GM21737 (cell line): ENCODE measurements at regions not wholly inside any gene's neighbourhood (a gene's known extent, or its start where the extent isn't known, plus 50 kb on each side); places are given as distances from the start of the nearest gene placed in this dataset.
"Not testable (repeated sequence)": the region's sequence is repeated elsewhere in the genome, so short reads cannot be mapped to it uniquely, and the experiment has no call there.

ENCODE experiments used
- ATAC-seq: cut with Tn5 transposase; IDR thresholded peaks from one replicate; pipeline ENCODE4 v1.9.1; 2021; ENCODE audit warnings: mild to moderate bottlenecking, moderate library complexity; ENCODE audit not compliant: unreplicated experiment

DNA sequence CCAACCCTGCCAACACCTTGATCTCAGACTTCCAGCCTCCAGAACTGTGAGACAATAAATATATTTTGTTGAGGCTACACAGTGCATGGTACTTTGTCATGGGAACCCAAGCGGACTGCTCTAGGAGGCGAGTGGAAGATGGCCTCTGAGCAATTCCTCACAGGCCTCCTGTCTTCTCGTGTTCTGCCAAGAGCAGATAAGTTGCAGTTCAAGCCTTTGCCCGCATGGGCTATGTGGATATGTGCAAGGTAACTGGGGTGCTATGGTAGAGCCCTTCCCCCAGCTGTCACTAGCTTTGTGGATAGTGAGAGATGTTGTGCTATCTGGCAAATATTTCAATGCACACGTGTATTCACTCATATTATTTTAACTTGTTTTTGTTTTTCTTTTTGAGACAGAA, 156.0 kb upstream of the BCOR start:
- ATAC-seq: no peak

DNA sequence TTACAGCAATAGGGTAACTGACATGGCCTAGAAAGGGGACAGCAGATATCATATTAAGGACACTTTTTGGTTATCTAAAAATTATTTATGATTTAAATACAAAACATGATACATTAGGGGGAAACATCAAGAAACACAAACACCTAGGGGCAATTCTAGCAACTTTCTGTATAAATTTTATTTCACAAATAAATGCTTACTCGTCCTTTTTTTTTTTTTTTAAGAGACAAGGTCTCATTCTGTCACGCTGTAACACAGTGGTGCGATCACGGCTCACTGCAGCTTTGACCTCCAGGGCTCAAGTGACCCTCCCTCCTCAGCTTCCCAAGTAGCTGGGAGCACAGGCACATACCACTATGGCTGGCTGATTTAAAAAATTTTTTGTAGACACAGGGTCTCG, 151.8 kb upstream of the BCOR start:
- ATAC-seq: no peak

DNA sequence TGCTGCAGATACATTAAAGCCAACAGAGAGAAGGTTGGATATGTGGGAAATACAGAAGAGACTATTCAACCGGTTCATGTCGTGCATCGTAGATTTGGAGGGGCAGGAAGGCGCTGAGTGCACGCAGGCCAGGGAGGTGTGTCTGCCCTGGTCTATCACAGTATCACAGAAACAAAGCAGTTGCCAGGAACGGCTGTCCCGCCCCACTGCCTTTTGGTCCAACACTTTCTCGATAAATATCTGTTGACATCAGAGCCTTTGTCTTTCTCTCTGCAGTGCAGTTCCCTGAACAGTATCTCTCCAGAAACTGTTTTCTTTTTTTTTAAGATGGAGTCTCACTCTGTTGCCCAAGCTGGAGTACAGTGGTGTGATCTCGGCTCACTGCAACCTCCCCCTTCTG, 151.1 kb upstream of the BCOR start:
- ATAC-seq: no peak

DNA sequence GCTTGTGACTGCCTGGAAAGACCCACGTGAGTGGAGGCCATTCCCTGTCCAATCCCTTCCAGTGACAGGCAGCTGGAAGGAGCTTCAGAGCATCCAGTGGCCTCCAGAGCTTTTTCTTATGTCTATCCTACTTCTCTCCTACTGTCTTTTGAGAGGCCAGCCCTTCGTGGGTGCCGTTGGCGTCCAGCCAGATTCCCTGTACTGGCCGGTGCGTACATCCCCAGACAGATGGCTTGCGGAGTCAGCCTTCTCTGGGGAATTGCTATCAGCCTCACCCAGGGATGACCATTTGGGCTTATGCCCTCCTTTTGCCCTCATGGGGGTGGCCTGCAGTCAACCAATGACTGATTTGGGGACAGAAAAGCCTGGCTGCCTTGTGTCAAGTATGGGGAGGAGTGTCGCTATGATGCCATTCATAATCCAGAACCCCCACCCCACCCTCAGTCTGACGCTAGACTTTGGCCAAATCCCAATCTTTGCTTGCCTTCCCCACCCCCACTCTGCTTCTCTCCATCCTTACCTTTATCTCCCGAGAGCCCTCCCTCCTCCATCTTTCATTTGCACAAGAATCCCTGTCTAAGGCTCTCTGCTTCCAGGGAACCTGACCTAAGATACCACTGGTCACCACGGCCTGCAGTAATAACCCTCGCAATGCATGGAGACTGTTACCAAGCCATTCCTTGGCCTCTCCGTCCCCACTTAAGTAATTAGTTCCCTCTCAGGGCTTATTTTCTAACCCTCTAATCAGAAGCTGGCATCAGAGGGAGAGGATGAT, 150.3 kb upstream of the BCOR start:
- ATAC-seq: no peak

DNA sequence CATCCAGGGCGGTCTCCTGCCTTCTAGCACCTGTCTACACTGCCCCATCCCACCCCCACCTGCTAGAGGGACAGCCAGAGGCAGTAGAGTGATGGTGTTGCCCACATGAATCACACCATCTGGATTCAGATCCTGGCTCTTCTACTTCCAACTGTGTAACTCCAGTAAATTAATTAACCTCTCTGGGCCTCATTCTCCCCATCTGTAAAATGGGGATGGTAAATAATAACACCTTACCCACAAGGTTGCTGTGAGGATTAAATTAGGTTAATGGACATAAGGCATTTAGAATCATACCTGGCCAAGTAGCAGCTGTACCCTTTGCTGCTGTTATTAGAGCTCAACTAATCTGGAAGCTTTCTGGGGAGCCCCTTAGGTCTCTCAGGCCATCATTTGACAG, 149.6 kb upstream of the BCOR start:
- ATAC-seq: no peak

DNA sequence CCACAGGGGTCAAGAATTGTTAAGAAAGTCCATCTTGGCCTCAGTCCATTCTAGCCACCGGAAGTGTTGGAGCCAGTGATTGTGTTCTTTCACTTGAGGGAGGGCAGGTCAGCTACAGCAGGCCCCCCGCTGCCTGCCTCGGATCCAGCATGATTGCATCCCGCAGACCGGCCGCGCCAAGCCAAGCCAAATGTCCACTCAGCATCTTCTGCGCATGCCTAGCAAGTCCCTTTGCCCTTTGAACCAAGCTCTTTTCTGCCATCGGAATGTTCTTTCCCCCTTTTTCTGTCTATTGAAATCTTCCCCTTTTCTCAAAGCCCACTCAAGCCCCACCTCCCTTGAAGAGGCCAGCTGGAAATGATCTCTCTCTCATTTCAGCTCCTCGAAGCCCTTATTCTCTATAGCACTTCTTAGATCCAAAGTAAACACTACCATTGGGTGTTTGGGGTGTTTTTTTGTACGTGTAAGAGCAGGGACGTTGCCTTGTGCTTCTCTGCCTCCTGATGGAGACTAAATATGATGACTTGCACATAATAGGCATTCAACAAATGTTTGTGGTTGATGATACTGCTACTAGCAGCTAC, 147.8 kb upstream of the BCOR start:
- no peak for ATAC-seq

DNA sequence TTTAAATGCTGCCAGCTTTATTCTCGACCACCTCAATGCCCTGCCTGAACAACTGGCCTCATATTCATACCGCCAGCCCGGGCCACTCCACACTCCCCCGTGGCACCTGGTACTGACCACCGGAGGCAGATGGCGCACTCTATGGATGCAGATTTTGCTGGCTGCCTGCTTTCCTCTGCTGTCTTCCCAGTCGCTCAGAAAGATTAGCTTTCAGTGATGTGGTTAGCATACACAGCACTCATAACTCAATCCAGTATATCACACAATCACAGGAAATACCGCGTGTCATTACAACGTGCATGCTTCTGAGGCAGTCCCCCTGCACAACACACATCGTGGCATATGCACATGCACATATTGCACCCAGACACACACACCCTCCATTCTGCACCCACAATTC, 147.2 kb upstream of the BCOR start:
- no peak for ATAC-seq

DNA sequence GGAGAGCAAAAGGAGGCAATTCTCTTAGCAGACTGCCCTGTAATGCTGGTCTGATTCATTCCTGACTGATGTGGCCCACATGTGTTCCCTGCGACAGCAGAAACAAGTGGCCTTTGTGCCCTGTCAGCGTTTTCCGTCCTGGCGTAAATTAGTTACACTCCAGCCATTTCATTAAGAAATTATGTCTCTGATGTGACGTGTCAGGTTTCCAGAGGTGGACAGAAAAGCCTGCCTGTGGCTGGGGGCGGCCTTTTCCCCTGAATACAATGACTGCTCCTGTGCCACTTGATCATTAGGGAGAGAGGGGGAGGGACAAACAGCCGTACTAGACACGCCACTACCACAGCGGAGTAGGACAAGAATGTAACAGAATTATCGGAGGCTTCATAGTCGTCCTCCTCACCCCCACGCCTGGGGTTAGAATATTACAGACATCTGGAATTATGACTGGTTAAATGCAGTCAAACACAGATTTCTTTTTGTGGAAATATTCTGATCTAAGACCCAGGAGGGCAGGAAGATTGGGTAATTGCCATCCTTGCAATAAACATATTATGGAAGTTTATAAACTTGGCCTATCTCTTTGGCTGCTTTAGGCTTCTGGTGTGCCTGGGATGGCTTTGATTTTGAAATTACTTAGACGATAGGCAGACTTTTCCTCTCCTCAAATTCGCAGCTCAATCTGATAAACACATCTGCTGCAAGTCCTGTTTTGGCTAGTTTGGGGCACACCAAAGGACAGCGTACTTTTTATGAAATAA, 146.2 kb upstream of the BCOR start:
- no peak for ATAC-seq

DNA sequence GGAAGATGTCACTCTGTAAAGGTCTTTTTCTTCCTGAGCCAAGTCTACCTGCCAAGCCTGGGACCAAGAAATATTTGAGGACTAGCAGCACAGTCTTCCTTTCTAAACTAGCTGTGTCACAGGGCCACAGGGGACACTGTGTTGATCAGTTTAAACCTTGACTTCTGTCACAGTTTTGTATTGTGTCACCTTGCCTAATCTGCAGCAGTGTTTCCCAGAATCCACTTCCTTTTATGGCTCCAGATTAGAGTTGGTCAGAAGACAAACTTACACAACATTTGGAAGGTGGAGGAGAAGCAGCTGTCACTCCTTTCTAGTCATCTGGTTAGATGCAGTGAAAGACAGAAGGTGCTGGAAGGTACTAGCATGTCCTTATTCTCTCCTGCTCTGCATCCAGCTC, 143.1 kb upstream of the BCOR start:
- no peak for ATAC-seq

DNA sequence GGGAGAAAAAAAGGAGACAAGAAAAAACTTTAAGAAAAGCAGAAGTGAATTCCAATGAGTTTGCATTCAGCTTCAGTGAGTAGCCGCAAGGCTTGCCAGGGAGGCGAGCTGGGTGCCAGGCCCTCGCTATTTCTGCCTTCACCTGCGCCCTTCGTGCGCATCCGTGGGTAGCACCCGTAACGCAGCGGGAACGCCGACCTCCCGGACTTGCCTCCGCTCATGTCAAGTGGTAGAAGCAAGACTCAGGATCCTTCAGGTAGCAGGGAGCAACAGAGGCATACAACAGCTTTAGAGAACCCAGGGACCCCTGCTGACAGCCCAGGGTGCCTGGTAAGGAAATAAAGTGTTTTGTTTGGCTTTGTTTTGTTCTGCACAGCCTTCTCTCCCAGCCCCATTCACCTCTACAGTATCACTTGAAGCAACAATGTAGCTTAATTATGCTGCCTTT, 140.0 kb upstream of the BCOR start:
- no peak for ATAC-seq

DNA sequence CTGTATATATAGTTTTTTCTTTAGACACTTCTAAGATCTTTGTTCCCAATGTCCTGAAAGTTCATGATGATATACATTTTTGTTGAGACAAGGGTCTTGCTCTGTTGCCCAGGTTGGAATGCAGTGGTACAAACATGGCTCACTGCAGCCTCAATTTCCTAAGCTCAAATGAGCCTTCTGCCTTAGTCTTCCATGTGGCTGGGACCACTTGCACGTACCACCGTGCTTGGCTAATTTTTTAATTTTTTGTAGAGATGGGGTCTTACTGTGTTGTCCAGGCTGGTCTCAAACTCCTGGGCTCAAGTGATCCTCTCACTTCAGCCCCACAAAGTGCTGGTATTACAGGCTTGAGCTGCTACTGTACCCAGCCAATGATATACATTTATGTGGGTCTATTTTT, 132.9 kb upstream of the BCOR start:
- no peak for ATAC-seq

DNA sequence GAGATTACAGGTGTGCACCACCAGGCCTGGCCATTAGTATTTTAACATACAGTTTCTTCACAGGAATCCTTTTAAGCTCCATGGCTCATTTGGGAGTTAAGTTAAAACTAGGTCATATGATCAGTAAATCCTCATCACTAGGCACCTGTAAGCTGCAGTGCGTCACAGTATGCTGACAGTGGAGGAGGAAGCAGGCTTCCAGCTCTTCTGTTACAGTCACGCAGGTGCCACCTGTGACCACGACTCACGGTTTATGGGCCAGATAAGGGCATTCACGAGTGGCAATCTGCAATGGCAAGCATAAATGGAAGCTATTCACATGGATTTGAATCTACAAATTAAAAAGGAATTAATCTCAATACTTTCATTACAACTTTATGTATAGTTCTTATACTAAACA, 129.4 kb upstream of the BCOR start:
- no peak for ATAC-seq

DNA sequence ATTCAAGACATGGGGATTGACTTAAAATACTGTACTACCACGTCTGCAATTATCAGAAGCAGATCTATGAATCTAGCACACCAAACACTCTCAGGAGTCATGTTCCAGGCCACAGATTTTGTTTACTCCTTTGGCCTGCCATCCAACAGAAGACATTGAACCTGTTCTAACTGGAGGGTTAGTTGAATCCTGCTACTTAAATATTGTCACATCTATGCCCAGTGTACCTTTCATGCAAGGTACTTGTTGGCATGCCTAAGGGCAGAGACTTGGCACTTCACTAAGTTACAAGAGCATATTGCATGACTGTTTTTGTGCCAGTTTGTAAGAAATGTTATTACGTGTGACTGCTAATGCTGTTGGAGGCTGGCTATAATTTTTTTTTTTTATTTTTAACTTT, 126.9 kb upstream of the BCOR start:
- no peak for ATAC-seq

DNA sequence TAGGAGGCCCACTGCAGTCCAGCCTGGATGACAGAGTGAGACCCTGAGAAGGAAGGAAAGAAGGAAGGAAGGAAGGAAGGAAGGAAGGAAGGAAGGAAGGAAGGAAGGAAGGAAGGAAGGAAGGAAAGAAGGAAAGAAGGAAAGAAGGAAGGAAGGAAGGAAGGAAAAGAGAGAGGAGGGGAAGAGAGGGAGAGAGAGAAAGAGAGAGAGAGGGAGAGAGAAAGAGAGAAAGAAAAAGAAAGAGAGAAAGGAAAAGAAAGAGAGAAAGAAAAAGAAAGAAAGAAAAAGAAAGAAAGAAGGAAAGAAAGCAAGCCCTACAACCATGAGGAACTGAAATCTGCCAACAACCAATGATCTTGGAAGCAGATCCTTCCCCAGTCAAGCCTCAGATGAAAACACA, 124.9 kb upstream of the BCOR start:
- not testable (repeated sequence) for ATAC-seq

DNA sequence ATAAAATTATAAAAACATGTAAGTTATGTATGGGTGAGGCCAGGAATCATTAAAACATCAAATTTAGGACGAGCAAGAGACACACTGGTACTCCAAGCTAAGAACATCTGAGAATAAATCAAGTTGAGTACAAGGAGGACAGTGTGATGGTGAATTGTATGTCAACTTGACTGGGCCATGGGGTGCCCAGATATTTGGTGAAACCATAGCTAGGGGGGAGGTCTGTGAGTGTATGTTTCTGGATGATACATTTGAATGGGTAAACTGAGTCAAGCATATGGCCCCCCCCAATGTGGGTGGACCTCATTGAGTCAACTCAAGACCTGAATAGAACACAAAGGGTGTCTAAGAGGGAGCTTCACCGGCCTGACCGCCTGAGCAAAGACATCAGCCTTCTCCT, 115.3 kb upstream of the BCOR start:
- ATAC-seq: no peak

DNA sequence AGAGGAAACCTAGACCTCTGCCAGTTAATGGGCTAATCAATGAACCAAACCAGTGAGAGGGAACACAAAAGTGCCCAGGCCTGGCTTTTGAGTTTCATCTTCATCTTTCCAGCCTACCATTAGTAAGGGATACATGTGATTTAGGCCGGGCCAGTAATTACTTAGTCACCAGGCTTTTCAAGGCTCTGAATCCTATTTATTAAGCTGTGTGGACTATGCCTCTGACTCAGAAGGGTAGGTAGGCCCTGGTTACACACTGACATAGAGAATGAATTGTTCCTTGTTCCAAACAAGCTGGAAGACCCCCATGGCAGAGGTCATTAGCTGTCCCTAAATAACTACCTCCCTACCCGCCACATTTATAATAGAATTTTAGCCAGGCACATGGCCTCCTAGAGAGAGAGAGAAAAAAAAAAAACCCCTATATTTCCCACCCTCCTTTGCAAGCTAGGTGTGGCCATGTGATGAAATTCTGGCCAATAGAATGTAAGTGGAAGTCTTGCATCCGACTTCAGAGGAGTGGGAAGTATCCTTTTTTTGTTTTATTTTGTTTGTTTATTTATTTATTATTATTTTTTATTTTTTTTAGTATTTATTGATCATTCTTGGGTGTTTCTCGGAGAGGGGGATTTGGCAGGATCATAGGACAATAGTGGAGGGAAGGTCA, 112.3 kb upstream of the BCOR start:
- ATAC-seq: no peak

DNA sequence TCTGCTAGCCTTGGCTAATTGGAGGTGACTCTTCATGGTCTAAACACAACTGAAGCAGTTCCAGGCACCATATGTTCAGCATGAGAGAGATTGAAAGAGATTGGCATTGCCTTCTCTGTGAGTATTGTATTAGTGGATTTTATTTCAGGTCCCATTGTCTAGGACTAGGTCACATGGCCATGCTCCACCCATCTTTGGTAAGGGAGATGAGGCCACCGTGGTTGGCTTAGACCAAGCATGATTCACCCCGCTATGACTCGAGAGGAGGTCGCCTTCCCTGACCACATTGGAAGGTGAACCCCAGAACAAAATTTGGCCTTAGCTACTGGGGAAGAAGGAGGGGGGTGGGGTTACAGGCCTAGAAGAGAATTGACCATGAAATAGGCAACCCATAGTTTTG, 109.9 kb upstream of the BCOR start:
- ATAC-seq: no peak

DNA sequence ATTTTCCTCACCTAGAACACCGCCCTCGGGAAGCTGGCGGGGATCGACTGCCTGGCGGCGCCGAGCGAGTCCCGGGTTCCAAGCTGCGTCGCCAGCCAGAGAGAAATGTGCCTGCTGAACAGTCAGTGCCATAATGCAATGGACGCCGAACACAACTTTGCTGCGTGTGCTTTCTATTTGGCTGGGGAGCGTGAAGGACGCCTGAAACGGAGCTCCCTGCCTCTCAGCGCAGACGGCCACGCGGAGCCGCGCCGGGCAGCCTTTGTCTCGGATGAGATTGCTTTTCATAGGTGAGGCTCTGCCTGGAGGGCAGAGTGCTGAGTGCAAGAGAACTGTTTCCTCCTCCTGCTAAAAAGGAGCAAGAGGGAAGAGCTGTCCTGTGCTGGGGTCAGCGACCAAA, 107.7 kb upstream of the BCOR start:
- ATAC-seq: no peak

DNA sequence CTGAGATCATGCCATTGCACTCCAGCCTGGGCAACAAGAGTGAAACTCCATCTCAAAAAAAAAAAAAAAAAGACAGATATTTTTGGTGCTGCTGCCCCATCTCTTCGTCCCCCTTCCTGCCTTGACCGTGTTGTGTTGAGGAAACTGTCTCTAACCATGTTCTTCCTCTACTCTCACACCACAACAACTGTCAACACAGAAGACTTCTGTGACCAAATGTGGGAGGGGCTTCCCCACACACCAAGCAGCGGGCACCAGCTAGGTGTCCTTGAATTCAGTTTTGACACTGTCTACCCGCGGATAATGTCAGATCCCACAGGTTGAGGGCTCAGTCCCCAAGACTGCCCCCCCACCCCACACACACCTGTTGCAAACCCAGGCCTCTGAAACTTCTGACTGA, 104.7 kb upstream of the BCOR start:
- ATAC-seq: no peak

DNA sequence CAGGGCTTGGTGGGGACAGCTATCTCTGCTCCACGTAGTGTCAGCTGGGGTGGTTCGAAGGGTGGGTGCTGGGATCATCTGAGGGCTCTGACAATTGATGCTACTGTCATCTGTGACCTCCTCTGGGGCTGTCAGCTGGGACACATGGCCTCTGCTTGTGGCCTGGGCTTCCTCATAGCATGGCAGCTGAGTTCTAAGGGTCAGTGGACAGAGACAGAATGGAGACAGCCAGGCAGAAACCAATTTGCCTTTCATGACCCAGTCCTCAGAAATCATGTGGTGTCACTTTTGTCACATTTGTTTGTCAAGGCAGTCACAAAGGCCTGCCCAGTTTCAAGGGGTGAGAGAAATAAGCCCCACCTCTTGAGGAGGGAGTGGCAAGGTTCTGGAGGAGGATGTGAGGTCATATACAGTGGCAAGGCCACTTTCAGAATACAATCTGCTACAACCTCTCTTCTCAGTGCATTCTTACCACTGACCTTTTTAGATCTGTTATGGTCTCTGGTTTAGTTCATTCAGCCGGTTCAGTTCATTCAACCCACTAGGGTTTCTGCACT, 103.6 kb upstream of the BCOR start:
- ATAC-seq: peak; percentile 77

DNA sequence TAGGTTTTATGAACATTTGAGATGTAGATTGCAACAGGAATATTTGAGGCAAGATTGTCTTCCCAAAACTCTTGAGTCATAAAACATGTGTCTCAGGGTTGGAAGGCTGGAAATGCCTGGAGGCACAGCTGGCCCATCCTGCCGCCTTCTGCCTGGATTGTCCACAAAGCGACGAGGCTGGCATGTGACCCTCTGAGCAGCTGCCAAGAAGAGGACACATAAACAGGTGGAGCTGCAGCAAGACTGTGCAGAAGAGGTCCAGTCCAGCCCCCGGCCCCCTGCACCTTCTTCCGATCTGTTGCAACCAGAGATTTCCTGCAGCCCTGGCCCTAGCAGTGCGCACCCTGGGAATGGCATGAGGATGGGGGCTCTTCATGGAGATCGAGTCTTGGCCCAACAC, 101.9 kb upstream of the BCOR start:
- no peak for ATAC-seq
